ENCODE measurements at regions not wholly inside any gene's neighbourhood (a gene's known extent, or its start where the extent isn't known, plus 50 kb on each side); places are given as distances from the start of the nearest gene placed in this dataset.

- TF ChIP-seq, protein P1, sequence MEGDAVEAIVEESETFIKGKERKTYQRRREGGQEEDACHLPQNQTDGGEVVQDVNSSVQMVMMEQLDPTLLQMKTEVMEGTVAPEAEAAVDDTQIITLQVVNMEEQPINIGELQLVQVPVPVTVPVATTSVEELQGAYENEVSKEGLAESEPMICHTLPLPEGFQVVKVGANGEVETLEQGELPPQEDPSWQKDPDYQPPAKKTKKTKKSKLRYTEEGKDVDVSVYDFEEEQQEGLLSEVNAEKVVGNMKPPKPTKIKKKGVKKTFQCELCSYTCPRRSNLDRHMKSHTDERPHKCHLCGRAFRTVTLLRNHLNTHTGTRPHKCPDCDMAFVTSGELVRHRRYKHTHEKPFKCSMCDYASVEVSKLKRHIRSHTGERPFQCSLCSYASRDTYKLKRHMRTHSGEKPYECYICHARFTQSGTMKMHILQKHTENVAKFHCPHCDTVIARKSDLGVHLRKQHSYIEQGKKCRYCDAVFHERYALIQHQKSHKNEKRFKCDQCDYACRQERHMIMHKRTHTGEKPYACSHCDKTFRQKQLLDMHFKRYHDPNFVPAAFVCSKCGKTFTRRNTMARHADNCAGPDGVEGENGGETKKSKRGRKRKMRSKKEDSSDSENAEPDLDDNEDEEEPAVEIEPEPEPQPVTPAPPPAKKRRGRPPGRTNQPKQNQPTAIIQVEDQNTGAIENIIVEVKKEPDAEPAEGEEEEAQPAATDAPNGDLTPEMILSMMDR (IDR thresholded peaks at IDR 0.05; ENCODE audit: poor library complexity, severe bottlenecking) = no peak
- TF ChIP-seq RAD21 (conservative IDR thresholded peaks at IDR 0.05) = no peak
- no peak for TF ChIP-seq EZH2 (IDR thresholded peaks at IDR 0.05; ENCODE audit: borderline replicate concordance, insufficient read depth, low read length, poor library complexity, severe bottlenecking)
- TF ChIP-seq SMC3 (conservative IDR thresholded peaks at IDR 0.05; ENCODE audit: poor library complexity) = no peak
- TF ChIP-seq, protein P2, sequence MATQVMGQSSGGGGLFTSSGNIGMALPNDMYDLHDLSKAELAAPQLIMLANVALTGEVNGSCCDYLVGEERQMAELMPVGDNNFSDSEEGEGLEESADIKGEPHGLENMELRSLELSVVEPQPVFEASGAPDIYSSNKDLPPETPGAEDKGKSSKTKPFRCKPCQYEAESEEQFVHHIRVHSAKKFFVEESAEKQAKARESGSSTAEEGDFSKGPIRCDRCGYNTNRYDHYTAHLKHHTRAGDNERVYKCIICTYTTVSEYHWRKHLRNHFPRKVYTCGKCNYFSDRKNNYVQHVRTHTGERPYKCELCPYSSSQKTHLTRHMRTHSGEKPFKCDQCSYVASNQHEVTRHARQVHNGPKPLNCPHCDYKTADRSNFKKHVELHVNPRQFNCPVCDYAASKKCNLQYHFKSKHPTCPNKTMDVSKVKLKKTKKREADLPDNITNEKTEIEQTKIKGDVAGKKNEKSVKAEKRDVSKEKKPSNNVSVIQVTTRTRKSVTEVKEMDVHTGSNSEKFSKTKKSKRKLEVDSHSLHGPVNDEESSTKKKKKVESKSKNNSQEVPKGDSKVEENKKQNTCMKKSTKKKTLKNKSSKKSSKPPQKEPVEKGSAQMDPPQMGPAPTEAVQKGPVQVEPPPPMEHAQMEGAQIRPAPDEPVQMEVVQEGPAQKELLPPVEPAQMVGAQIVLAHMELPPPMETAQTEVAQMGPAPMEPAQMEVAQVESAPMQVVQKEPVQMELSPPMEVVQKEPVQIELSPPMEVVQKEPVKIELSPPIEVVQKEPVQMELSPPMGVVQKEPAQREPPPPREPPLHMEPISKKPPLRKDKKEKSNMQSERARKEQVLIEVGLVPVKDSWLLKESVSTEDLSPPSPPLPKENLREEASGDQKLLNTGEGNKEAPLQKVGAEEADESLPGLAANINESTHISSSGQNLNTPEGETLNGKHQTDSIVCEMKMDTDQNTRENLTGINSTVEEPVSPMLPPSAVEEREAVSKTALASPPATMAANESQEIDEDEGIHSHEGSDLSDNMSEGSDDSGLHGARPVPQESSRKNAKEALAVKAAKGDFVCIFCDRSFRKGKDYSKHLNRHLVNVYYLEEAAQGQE (IDR thresholded peaks at IDR 0.05; ENCODE audit: borderline replicate concordance) = no peak
- TF ChIP-seq EP300 (conservative IDR thresholded peaks at IDR 0.05; ENCODE audit: poor library complexity, severe bottlenecking) = no peak
- no peak for TF ChIP-seq TAF1 (IDR thresholded peaks at IDR 0.05; ENCODE audit: low read depth)
- no peak for TF ChIP-seq MXI1 (conservative IDR thresholded peaks at IDR 0.05; ENCODE audit: poor library complexity, severe bottlenecking)
- TF ChIP-seq POLR2AphosphoS5 (IDR thresholded peaks at IDR 0.05) = no peak
- H4K20me1 ChIP-seq (ENCODE audit: insufficient read depth) = no peaks in the 10 kb centered on the region
Measured at GRCh38 chr15:39173426-39173825, 407.5 kb upstream of the THBS1 start.

DNA sequence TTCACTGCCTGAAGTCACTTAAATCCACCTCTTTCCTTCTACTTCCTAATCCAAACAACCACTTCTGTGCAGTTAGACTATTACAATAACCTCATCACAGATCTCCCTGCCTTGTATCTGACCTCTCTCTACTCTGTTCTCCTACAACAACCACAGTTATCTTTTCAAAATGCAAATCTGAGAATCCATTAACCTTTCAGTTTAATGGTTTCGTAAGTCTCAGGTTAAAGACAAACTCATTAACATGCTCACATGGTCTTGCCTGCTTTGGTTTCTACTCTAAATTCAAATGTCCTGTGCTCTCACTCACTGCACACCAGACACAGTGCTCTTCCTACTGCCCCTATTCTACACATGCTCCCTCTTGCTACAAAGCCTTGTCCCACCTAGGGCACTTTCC lies 406.5 kb upstream of the THBS1 start:
- no peaks in the 10 kb centered on the region for H3F3A ChIP-seq (ENCODE audit: insufficient read depth, low read length, poor library complexity, severe bottlenecking)
- H3K27ac ChIP-seq (ENCODE audit: low read length) = no peak overlapping the region
- H3K9ac ChIP-seq (ENCODE audit: low read length) = no peak overlapping the region
- no peaks in the 10 kb centered on the region for H3K9me3 ChIP-seq (ENCODE audit: low read length)
- H2AFZ ChIP-seq (ENCODE audit: low read depth, low read length) = no peak overlapping the region
- TF ChIP-seq EP300 (conservative IDR thresholded peaks at IDR 0.05; ENCODE audit: poor library complexity, severe bottlenecking) = no peak
- TF ChIP-seq SMC3 (conservative IDR thresholded peaks at IDR 0.05; ENCODE audit: poor library complexity) = no peak
- no peak for TF ChIP-seq RAD21 (conservative IDR thresholded peaks at IDR 0.05)
- no peak overlapping the region for H3K4me2 ChIP-seq (ENCODE audit: low read length)
- no peaks in the 10 kb centered on the region for H3K27me3 ChIP-seq (ENCODE audit: insufficient read depth, low read depth, low read length)
- H3K79me2 ChIP-seq (replicated peaks; ENCODE audit: insufficient read depth, low read length) = no peaks in the 10 kb centered on the region
- no peaks in the 10 kb centered on the region for H4K20me1 ChIP-seq (ENCODE audit: insufficient read depth)
- no peaks in the 10 kb centered on the region for H3K9me2 ChIP-seq (ENCODE audit: insufficient read depth, low read length)
- no peak overlapping the region for H3K4me3 ChIP-seq (ENCODE audit: low read length)
- no peaks in the 10 kb centered on the region for H3K36me3 ChIP-seq (ENCODE audit: insufficient read depth, low read length)

More at GRCh38 chr15:39173426-39173825, 407.5 kb upstream of the THBS1 start:
- H3K4me3 ChIP-seq (ENCODE audit: low read length) = no peak overlapping the region
- no peak overlapping the region for H3K27ac ChIP-seq (ENCODE audit: low read length)
- no peak overlapping the region for H3K9ac ChIP-seq (ENCODE audit: low read length)
- no peaks in the 10 kb centered on the region for H3K36me3 ChIP-seq (ENCODE audit: insufficient read depth, low read length)
- H2AFZ ChIP-seq (ENCODE audit: low read depth, low read length) = no peak overlapping the region
- no peaks in the 10 kb centered on the region for H3K9me3 ChIP-seq (ENCODE audit: low read length)
- no peaks in the 10 kb centered on the region for H3K79me2 ChIP-seq (replicated peaks; ENCODE audit: insufficient read depth, low read length)
- no peaks in the 10 kb centered on the region for H3K27me3 ChIP-seq (ENCODE audit: insufficient read depth, low read depth, low read length)
- no peak overlapping the region for H3K4me2 ChIP-seq (ENCODE audit: low read length)
- H3F3A ChIP-seq (ENCODE audit: insufficient read depth, low read length, poor library complexity, severe bottlenecking) = no peaks in the 10 kb centered on the region
- H3K9me2 ChIP-seq (ENCODE audit: insufficient read depth, low read length) = no peaks in the 10 kb centered on the region

GRCh38 chr15:39176030-39176429 lies 404.8 kb upstream of the THBS1 start:
- Histone ChIP-seq H3K9me2 (ENCODE audit: insufficient read depth, low read length) (no peaks in the 10 kb centered on the region), H3K27me3 (ENCODE audit: insufficient read depth, low read depth, low read length) (no peaks in the 10 kb centered on the region), H3K9ac (ENCODE audit: low read length) (no peak overlapping the region), H3F3A (ENCODE audit: insufficient read depth, low read length, poor library complexity, severe bottlenecking) (no peaks in the 10 kb centered on the region), H3K36me3 (ENCODE audit: insufficient read depth, low read length) (no peaks in the 10 kb centered on the region), H3K4me2 (ENCODE audit: low read length) (no peak overlapping the region), H2AFZ (ENCODE audit: low read depth, low read length) (no peak overlapping the region), H4K20me1 (ENCODE audit: insufficient read depth) (no peaks in the 10 kb centered on the region), H3K27ac (ENCODE audit: low read length) (no peak overlapping the region), H3K79me2 (replicated peaks; ENCODE audit: insufficient read depth, low read length) (no peaks in the 10 kb centered on the region), H3K9me3 (ENCODE audit: low read length) (no peaks in the 10 kb centered on the region), H3K4me3 (ENCODE audit: low read length) (no peak overlapping the region)
- TF ChIP-seq TAF1 (IDR thresholded peaks at IDR 0.05; ENCODE audit: low read depth) (no peak), POLR2AphosphoS5 (IDR thresholded peaks at IDR 0.05) (no peak), EP300 (conservative IDR thresholded peaks at IDR 0.05; ENCODE audit: poor library complexity, severe bottlenecking) (no peak), RAD21 (conservative IDR thresholded peaks at IDR 0.05) (no peak), SMC3 (conservative IDR thresholded peaks at IDR 0.05; ENCODE audit: poor library complexity) (no peak)
- TF ChIP-seq, protein P1 (IDR thresholded peaks at IDR 0.05; ENCODE audit: poor library complexity, severe bottlenecking) = no peak
